GM21423 (cell line): ENCODE measurements at regions not wholly inside any gene's neighbourhood (a gene's known extent, or its start where the extent isn't known, plus 50 kb on each side); places are given as distances from the start of the nearest gene placed in this dataset.
"Not testable (repeated sequence)": the region's sequence is repeated elsewhere in the genome, so short reads cannot be mapped to it uniquely, and the experiment has no call there.

Experiments
- ATAC-seq: cut with Tn5 transposase; IDR thresholded peaks from one replicate; pipeline ENCODE4 v1.9.1; 2021; ENCODE audit warnings: mild to moderate bottlenecking, moderate library complexity; ENCODE audit not compliant: unreplicated experiment

- ATAC-seq: no peak
These were observed 242.5 kb downstream of the MYCN start for GRCh38 chr2:16182841-16183240.

GRCh38 chr2:16182311-16182815 is 242.0 kb downstream of the MYCN start:
- not testable (repeated sequence) for ATAC-seq

GRCh38 chr2:16181741-16182090 is 241.4 kb downstream of the MYCN start:
- no peak for ATAC-seq

DNA sequence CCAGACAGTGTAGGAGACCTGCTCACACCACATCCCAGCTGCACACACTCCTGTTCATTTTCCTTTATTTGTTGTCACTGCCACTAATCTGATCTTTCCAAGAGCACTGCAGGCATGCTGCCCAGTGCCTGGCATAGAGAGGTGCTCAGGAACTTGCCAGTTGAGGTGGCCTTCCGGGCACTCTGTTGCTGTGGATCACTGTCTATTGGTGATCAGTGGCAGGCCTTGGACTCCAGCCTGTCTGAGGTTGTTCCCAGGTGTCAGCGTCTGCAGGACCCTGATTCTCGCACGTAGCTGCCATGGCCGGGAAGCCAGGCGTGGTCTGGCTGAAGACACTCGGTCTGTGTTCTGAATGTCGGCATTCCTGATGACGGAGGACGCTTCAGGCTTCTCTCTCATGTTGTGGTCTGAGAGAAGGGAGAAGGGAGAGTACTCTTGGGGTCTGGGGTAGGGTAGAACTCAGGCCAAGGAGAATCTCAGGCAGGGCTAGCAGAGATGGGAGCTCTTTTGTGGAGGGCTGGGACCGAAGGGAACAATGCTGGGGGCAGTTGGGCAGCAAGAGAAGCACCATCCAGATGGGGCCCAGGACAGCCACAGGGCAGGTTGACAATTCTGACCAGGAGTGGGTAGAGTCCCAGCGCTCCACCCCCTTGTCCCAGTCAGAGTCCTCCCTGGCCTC is 240.9 kb downstream of the MYCN start:
- ATAC-seq: no peak

DNA sequence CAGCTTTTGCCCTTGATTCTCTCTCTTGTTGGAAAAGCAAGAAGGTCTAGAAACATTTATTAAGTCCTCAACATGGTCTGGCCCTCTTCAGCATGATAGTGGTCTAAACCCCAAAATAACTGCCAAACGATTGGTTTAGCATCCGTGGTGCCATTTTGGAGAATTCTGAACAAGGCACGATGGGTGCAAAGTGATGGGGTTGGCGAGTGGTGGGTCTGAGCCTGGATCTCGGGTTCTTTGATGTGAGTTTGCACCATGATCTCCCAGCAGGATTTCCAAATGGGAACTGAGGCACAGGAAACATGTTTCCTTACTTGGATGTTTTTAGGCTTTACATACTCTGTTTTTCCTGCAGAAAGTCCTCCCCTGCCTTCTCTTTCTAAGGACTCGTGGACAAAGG is 240.3 kb downstream of the MYCN start:
- ATAC-seq: no peak

DNA sequence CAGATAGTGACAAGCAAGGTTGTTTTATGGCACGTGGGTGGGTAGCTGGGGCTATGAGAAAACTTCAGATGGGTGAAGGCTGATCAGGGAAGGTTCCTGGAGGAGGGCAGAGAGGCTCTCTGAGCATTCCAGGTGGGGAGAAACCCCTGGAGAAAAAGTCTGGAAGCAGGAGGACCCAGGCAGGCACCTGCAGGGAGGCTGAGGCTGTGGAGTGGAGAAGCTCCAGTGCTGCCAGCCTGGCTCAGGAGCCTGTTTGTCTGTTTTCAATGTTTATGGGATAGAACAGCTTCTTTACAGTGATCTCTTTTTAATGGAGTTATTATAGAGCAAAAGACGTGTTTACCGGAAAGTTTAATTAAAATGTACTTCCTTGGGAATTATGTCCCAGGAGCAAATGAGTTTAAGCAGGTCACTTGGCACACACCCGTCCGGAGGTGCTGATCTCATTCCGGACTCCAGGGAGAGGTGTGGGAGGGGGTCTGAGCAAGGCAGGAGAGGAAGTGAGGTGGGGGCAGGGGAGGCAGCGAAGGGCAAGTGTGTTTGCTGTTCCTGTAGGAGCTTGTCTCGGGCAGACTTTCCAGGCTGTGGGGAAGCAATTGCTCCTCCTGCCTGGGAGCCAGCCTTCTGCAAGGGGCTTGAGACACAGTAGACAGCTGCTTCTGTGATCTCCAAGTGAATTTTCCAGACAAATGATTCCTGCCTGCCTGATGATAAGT is 239.5 kb downstream of the MYCN start:
- ATAC-seq: no peak

DNA sequence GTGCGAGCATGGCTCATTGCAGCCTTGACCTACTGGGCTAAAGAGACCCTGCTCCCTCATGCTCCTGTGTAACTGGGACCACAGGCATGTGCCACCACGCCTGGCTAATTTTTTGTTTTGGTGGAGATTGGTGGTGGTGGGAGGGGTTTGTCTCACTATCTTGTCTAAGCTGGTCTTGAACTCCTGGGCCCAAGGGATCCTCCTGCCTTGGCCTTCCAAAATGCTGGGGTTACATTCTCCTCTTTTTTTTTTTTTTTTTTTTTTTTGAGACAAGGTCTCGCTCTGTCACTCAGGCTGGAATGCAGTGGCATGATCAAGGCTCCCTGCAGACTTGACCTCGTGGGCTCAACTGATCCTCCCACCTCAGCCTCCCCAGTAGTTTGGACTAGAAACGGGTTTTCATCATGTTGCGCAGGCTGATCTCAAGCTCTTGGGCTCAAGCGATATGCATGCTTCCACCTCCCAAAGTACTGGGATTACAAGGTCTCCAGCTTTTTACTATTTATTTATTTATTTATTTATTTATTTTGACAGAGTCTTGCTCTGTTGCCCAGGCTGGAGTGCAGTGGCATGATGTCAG is 238.3 kb downstream of the MYCN start:
- ATAC-seq: no peak

GRCh38 chr2:16177671-16178180 is 237.4 kb downstream of the MYCN start:
- no peak for ATAC-seq

- no peak for ATAC-seq
These were observed 236.7 kb downstream of the MYCN start for GRCh38 chr2:16176971-16177480.

DNA sequence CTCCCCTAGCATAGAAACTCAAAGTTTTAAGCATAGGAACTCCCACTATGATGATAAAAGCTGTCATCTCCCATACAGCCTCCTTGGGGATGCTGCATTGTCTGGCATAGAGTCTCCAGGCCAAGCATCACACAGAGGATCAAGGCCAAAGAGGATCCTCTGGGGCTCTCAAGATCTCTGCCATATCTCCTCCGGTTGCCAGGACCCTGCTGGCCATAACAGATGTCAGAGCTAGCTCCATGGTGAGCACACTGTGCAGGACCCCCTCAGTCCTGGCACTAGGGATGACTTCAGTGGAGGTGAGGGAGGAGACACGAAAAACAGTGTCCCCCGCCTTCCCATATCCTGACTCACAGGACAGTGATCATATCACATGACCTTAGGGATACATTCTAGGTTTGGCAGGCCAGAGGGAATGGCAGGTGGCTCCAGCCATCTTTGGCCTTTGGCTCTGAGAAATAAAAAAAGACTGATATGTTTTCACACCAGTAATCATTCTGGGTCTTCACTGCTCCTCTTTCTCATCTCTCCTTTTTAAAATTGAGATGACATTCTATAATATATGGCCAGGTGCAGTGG is 235.0 kb downstream of the MYCN start:
- no peak for ATAC-seq

- no peak for ATAC-seq
These were observed 234.3 kb downstream of the MYCN start for GRCh38 chr2:16174693-16175045.

- ATAC-seq: no peak
These were observed 233.7 kb downstream of the MYCN start for GRCh38 chr2:16173893-16174692.

GRCh38 chr2:16172324-16173175 is 232.2 kb downstream of the MYCN start:
- no peak for ATAC-seq

DNA sequence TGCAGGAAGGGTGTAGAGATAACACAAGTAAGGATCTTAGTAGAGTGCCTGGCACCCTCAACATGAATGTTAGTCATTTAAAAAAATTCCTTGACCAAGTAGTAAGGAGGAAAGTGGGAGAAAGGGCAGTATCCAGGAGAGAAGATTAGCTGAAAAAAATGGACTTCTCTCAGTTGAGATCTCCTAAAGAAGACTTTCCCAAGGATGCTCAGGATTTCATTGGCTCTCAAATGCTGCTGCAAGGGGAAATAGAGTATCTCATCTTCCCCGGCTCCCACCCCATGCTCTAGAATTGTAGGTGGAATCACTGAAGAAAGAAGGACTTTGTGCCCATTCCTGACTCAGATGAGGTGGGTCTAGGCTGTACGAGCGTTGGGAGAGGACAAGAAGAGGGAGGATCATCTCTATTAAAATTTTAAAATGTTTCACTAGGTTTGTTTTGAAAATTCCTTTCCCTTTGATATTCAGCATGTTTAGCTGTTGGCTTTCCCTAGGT is 231.1 kb downstream of the MYCN start:
- ATAC-seq: no peak

GRCh38 chr2:16170675-16171424 is 230.5 kb downstream of the MYCN start:
- no peak for ATAC-seq

DNA sequence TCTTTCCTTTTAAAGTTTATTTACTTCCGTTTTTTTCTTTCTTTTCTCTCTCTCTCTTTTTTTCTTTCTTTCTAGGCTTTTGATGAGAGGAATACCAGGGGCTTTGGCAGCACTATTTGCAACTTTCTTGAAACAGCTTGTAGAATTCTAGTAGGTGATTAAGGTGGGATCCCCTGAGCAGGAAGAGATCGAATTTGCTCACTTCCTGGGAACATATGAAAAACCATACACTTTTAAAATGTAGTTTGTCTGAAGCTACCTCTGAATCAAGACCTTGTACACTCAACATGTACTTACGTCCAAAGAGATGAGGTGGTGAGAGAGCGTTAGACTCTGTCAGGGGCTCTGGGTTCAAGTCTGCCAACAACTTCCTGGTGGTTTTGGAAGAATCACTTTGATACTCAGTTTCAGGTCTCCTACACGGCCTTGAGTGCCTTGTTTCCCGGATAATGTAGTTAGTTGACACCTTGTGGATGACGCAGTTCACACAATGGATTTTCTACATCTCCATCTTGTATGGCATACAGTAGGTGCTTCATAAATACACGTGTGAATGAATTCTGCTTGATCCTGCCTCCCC is 229.1 kb downstream of the MYCN start:
- ATAC-seq: no peak

GRCh38 chr2:16168506-16169264 is 228.3 kb downstream of the MYCN start:
- no peak for ATAC-seq
